IPS-20b (cell line): ENCODE measurements at regions not wholly inside any gene's neighbourhood (a gene's known extent, or its start where the extent isn't known, plus 50 kb on each side); places are given as distances from the start of the nearest gene placed in this dataset.
"Not testable (repeated sequence)": the region's sequence is repeated elsewhere in the genome, so short reads cannot be mapped to it uniquely, and the experiment has no call there.

Source experiments
- H3K27ac ChIP-seq: one replicate; pipeline ENCODE4 v1.5.1; 2013; ENCODE audit warnings: low read length
- H3K27me3 ChIP-seq: 2 replicates; pipeline ENCODE4 v1.6.1; 2013; ENCODE audit warnings: mild to moderate bottlenecking, low read length, inconsistent platforms; ENCODE audit not compliant: insufficient read depth
- H3K36me3 ChIP-seq: 2 replicates; pipeline ENCODE4 v1.6.1; 2013; ENCODE audit warnings: low read depth, mild to moderate bottlenecking, inconsistent platforms, low read length, moderate library complexity; ENCODE audit not compliant: insufficient read depth
- H3K4me1 ChIP-seq: 2 replicates; pipeline ENCODE4 v1.6.1; 2013; ENCODE audit warnings: mild to moderate bottlenecking, control low read depth, inconsistent platforms, low read length, moderate library complexity; ENCODE audit not compliant: insufficient read depth
- H3K4me3 ChIP-seq: 2 replicates; pipeline ENCODE4 v1.5.1; 2013; ENCODE audit warnings: mild to moderate bottlenecking, low read length, inconsistent platforms
- H3K9ac ChIP-seq: 2 replicates; pipeline ENCODE4 v1.6.1; 2013; ENCODE audit warnings: low read depth, mild to moderate bottlenecking, inconsistent platforms, low read length, moderate library complexity
- H3K9me3 ChIP-seq: 2 replicates; pipeline ENCODE4 v1.6.1; 2013; ENCODE audit warnings: mild to moderate bottlenecking, low read depth, low read length, inconsistent platforms; ENCODE audit not compliant: insufficient read depth

DNA sequence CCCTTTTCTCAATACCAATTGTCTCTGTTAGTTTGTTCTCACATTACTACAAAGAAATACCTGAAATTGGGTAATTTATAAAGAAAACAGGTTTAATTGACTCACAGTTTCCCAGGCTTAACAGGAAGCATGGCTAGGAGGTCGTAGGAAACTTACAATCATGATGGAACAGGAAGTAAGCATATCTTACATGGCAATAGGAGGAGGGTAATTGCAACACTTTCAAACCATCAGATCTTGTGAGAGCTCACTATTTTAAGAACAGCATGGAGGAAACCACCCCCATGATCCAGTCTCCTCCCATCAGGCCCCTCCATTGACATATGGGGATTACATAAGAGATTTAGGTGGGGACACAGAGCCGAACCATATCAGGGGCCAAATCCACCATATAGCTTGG is 1210.1 kb upstream of the SPRY2 start:
- Histone ChIP-seq H3K9ac (no peak overlapping the region), H3K27me3 (no peaks in the 10 kb centered on the region), H3K4me3 (no peak overlapping the region), H3K36me3 (no peaks in the 10 kb centered on the region), H3K27ac (no peak overlapping the region), H3K9me3 (peaks cover 15% of the 10 kb centered on the region), H3K4me1 (no peaks in the 10 kb centered on the region)

DNA sequence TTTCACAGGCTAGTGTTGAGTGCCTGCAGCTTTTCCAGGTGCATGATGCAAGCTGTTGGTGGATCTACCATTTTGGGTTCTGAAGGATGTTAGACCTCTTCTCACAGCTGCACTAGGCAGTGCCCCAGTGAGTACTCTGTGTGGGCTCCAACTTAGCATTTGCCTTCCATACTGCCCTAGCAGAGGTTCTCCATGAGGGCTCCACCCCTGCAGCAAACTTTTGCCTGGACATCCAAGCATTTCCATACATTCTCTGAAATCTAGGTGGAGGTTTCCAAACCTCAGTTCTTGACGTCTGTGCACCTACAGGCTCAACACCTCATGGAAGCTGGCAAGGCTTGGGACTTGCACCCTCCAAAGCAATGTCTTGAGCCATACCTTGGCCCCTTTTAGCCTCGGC is 1205.4 kb upstream of the SPRY2 start:
- H3K27me3 ChIP-seq, H3K36me3 ChIP-seq, H3K4me3 ChIP-seq, H3K27ac ChIP-seq, H3K9ac ChIP-seq, H3K4me1 ChIP-seq: not testable (repeated sequence)
- peaks cover 23% of the 10 kb centered on the region for H3K9me3 ChIP-seq

DNA sequence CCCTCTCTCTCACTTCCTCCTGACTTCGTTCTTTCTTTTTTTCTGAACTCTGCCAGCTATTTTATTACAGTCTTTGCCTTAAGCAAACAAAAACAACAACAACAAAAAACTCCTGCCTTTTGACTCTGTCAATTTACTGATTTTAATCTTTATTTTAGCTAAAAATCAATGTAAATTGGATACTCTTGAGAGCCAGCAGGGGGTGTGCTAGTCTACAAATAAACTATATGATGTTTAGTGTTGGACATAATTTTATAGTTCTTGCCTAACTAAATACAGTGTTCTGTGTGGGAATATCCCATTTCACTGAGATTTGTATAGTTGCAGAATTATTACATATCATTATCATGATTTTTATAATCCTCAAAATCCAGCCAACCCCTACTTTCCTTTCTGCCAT is 1199.9 kb upstream of the SPRY2 start:
- no peaks in the 10 kb centered on the region for H3K36me3 ChIP-seq
- peaks cover 9% of the 10 kb centered on the region; the same call in 1 of the 2 replicates for H3K4me1 ChIP-seq
- H3K4me3 ChIP-seq = no peak overlapping the region
- peaks cover 6% of the 10 kb centered on the region for H3K9me3 ChIP-seq
- H3K9ac ChIP-seq = no peak overlapping the region
- no peaks in the 10 kb centered on the region for H3K27me3 ChIP-seq
- no peak overlapping the region for H3K27ac ChIP-seq

DNA sequence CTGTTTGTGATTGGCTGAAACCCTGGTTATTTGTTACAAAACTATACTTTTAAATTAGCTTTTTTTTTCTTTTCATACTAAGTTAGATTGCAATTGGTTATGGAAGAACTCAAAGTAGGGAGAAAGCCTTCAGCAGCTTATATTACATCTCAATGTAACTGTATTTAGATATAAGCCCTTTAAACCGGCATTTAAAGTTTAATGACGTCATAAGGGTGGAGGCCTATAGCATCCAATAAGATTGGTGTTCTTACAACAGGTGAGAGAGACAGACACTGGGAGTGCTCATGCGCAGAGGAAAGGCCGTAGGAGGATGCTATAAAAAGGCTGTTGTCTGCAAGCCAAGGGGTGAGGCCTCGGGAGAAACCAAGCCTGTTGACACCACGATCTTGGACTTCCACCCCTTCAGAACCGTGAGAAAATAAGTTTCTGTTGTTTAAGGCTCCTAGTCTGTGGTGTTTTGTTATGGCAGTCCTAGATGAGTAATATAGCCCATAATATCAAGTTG is 1198.8 kb upstream of the SPRY2 start:
- H3K4me1 ChIP-seq = peaks cover 9% of the 10 kb centered on the region; the same call in 1 of the 2 replicates
- H3K27me3 ChIP-seq = no peaks in the 10 kb centered on the region
- H3K36me3 ChIP-seq = no peaks in the 10 kb centered on the region
- no peak overlapping the region for H3K27ac ChIP-seq
- no peak overlapping the region for H3K4me3 ChIP-seq
- H3K9ac ChIP-seq = no peak overlapping the region
- H3K9me3 ChIP-seq = no peaks in the 10 kb centered on the region

DNA sequence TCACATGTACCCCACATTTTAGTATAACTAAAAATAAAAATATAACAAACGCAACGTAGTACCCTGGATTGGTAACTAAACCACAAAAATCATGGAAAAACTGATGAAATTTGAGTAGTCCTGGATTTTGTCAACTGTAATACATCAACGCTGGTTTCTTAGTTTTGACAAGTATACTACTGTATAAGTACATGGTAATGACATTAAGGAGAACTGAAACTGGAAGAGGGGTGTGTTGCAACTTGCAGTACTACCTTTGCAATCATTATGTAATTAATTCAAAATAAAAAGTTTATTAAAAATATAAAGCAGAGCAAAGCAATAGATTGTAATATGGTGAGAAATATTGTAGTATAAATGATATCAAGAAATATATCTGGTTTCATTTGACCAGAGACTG is 1158.0 kb upstream of the SPRY2 start:
- no peaks in the 10 kb centered on the region for H3K4me1 ChIP-seq
- H3K9ac ChIP-seq = no peak overlapping the region
- H3K27me3 ChIP-seq = no peaks in the 10 kb centered on the region
- H3K36me3 ChIP-seq = no peaks in the 10 kb centered on the region
- no peak overlapping the region for H3K4me3 ChIP-seq
- H3K9me3 ChIP-seq = no peaks in the 10 kb centered on the region
- H3K27ac ChIP-seq = no peak overlapping the region

DNA sequence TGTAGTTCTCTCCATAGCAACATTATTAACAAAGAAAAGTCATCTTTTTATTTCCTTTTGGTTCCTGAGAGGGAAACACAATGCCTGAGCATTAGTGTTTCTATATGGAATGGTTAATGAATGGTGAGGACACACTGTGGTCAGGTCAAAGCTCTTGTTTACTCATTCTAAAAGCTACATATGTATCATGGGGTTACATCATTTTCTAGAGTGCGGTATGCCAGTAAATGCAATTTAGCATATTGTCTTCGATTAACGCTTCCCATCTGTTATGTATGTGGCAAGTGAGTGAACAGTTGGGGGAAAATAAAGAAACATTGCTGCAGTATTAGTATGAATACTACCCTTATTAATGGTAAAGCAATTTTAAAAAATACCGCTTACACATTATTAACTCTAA is 1152.2 kb upstream of the SPRY2 start:
- H3K4me1 ChIP-seq = 0 out of 2 replicates have a peak, but pooled peaks cover 5% of the 10 kb centered on the region
- no peak overlapping the region for H3K4me3 ChIP-seq
- no peaks in the 10 kb centered on the region for H3K36me3 ChIP-seq
- no peaks in the 10 kb centered on the region for H3K9me3 ChIP-seq
- no peak overlapping the region for H3K27ac ChIP-seq
- no peaks in the 10 kb centered on the region for H3K27me3 ChIP-seq
- H3K9ac ChIP-seq = no peak overlapping the region

DNA sequence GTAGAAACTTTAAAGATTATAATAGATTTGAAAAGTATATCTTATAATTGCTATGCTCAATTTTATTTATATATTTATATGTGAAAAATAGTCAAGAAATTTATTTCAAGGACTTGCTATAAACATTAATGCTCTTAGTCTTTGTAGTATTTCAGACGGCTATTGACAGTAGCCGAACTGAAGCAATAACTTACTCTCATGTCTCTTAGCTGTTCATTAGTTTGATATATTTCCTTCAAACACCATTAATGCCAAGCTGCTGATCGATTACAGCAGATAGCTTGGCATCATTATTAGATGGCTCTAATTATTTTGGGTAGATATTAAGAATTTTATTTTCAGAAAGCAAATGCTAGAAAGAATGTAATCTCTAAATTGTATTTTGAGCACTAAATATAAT is 1151.5 kb upstream of the SPRY2 start:
- no peak overlapping the region for H3K4me3 ChIP-seq
- H3K27ac ChIP-seq = no peak overlapping the region
- no peak overlapping the region for H3K9ac ChIP-seq
- H3K36me3 ChIP-seq = no peaks in the 10 kb centered on the region
- H3K9me3 ChIP-seq = no peaks in the 10 kb centered on the region
- peaks cover 6% of the 10 kb centered on the region; the same call in 1 of the 2 replicates for H3K4me1 ChIP-seq
- H3K27me3 ChIP-seq = no peaks in the 10 kb centered on the region

DNA sequence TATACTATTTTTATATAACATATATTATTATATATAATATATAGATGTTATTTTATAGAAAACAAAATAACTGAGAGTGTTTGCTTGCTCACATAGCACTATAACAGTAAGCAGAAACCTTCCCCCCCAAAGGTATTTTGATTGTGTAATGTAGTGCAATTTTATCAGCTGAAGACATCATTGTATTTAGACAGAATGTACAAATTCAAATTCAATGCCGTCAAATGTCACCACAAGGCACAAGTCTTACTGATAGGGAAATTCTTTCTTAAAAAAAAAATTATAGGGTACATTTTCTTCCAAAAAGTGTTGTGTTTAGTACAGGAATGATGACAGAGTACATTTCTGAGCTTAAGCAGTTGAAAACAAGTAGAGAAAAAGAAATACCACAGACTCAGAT is 1147.1 kb upstream of the SPRY2 start:
- peaks cover 9% of the 10 kb centered on the region; the same call in 1 of the 2 replicates for H3K4me1 ChIP-seq
- H3K36me3 ChIP-seq = no peaks in the 10 kb centered on the region
- no peak overlapping the region for H3K9ac ChIP-seq
- H3K4me3 ChIP-seq = no peak overlapping the region
- no peaks in the 10 kb centered on the region for H3K9me3 ChIP-seq
- no peaks in the 10 kb centered on the region for H3K27me3 ChIP-seq
- no peak overlapping the region for H3K27ac ChIP-seq

DNA sequence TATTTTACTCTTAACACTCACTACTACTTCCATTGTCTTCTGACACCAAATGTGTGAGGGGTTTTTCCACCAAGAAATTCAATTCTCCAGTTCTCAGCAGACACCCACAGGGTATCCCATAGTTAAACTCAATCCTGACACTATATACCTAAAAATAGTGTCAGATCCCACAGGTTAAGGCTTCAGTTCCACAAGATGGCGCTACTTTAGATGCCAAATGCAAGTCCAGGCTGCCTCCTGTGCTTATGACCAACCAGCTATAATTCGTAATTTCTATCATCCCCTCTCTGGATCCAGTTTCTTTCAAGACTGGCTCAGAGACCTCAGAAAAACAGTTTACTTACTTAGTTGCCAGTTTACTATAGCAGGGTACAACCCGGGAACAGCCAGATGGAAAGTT is 1146.2 kb upstream of the SPRY2 start:
- Histone ChIP-seq H3K9ac (no peak overlapping the region), H3K4me3 (no peak overlapping the region), H3K27me3 (no peaks in the 10 kb centered on the region), H3K27ac (no peak overlapping the region), H3K36me3 (no peaks in the 10 kb centered on the region), H3K4me1 (peaks cover 9% of the 10 kb centered on the region; the same call in 1 of the 2 replicates), H3K9me3 (no peaks in the 10 kb centered on the region)

DNA sequence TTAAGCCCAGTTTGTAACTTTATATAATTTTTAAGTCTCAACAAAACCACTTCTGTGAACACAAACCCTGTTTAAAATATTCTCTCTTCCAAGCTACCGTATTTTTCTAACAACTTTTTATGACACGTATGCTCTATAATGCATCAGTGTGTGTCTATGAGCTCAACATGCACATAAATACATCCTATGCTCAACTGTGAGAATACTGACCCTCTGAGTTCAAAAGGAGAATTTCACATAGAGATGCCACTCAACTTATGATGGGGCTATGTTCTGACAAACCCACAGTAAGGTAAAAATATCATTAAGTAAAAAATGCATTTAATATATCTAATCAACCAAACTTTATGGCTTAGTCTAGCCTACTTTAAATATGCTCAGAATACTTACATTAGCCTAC is 1139.7 kb upstream of the SPRY2 start:
- Histone ChIP-seq H3K27me3 (no peaks in the 10 kb centered on the region), H3K36me3 (no peaks in the 10 kb centered on the region), H3K9me3 (no peaks in the 10 kb centered on the region), H3K4me1 (no peaks in the 10 kb centered on the region), H3K4me3 (no peak overlapping the region), H3K27ac (no peak overlapping the region), H3K9ac (no peak overlapping the region)

DNA sequence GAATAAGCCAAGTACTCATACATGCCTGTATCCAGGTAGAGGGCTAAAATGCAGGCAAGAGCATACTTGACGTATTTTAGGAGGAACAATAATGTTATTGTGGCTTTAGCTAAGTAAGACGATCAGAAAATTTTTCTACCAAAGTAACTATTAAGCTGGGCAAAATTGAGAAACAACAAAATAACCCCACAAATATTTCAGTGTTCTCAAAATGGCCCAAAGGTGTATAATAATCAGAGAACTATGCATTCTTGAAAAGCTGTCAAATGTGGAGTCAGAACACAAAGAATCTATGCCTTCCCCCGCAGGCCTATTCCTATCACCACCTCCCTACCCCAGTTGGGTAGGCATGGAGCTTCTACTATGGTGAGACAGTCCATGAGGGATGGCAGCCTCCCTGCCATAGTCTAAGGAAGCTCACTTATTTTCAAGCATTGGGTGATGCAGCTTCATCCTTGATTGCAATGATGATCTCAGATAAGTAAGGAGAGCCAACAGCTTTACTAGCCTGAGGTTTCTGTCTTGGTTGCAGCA is 1132.5 kb upstream of the SPRY2 start:
- no peak overlapping the region for H3K9ac ChIP-seq
- H3K36me3 ChIP-seq = no peaks in the 10 kb centered on the region
- H3K9me3 ChIP-seq = no peaks in the 10 kb centered on the region
- H3K4me1 ChIP-seq = no peaks in the 10 kb centered on the region
- no peak overlapping the region for H3K27ac ChIP-seq
- H3K27me3 ChIP-seq = no peaks in the 10 kb centered on the region
- H3K4me3 ChIP-seq = no peak overlapping the region

DNA sequence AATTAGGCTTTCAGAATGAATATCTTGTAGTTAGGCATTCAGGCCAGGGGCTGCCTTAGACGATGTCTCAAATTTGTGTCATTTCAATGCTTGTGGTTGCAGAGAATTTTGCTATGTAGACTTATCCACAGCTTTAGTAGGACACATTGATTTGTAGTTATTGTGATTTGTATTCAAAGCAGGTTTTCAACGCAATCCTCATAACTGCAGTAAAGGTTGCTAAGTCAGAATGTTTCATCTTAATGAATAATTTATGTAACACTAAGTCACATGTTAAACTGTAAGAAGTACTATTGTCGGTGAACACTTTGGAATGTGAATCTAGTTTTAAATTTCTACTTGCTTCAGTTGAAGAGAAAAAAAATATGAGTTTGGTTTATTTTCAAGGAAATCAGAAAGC is 1117.2 kb upstream of the SPRY2 start:
- Histone ChIP-seq H3K27me3 (no peaks in the 10 kb centered on the region), H3K4me3 (no peak overlapping the region), H3K36me3 (no peaks in the 10 kb centered on the region), H3K27ac (no peak overlapping the region), H3K4me1 (no peaks in the 10 kb centered on the region), H3K9ac (no peak overlapping the region), H3K9me3 (no peaks in the 10 kb centered on the region)
